KMS-11 (cell line): ENCODE measurements at regions not wholly inside any gene's neighbourhood (a gene's known extent, or its start where the extent isn't known, plus 50 kb on each side); places are given as distances from the start of the nearest gene placed in this dataset.

Source experiments
- H2AFZ ChIP-seq: fragments of 200-600 bp; sonication (generic); 2 replicates; pipeline ENCODE4 v1.6.1; 2016; ENCODE audit warnings: antibody characterized with exemption, mixed run types, low read depth
- H3K27ac ChIP-seq: fragments of 200-600 bp; sonication (generic); 2 replicates; pipeline ENCODE4 v1.6.1; 2016; ENCODE audit warnings: mild to moderate bottlenecking, mixed run types
- H3K27me3 ChIP-seq: fragments of 200-600 bp; sonication (generic); 2 replicates; pipeline ENCODE4 v1.6.1; 2017; ENCODE audit warnings: mild to moderate bottlenecking, low read depth, mixed run types, moderate library complexity; ENCODE audit not compliant: insufficient read depth
- H3K36me3 ChIP-seq: fragments of 200-600 bp; sonication (generic); 2 replicates; pipeline ENCODE4 v1.6.1; 2017; ENCODE audit warnings: mild to moderate bottlenecking, mixed run types; ENCODE audit not compliant: insufficient read depth
- H3K4me1 ChIP-seq: fragments of 200-600 bp; sonication (generic); 2 replicates; pipeline ENCODE4 v1.6.1; 2016; ENCODE audit warnings: mild to moderate bottlenecking, low read depth, mixed run types; ENCODE audit not compliant: poor library complexity, severe bottlenecking
- H3K4me2 ChIP-seq: fragments of 200-600 bp; sonication (generic); 2 replicates; pipeline ENCODE4 v1.7.0; 2016; ENCODE audit warnings: mild to moderate bottlenecking, mixed run types
- H3K4me3 ChIP-seq: fragments of 200-600 bp; sonication (generic); IDR thresholded peaks from 2 replicates; pipeline ENCODE4 v1.6.1; 2017; ENCODE audit warnings: low read depth, low read length, mixed read lengths; ENCODE audit not compliant: insufficient read depth
- H3K79me2 ChIP-seq: fragments of 200-600 bp; sonication (generic); 2 replicates; pipeline ENCODE4 v1.6.1; 2016; ENCODE audit warnings: low read depth, mixed run types; ENCODE audit not compliant: insufficient read depth
- H3K9ac ChIP-seq: fragments of 200-600 bp; sonication (generic); 2 replicates; pipeline ENCODE4 v1.6.1; 2016; ENCODE audit warnings: mild to moderate bottlenecking, mixed run types
- H4K20me1 ChIP-seq: fragments of 200-600 bp; sonication (generic); 2 replicates; pipeline ENCODE4 v1.6.1; 2016; ENCODE audit warnings: mild to moderate bottlenecking, mixed run types; ENCODE audit not compliant: insufficient read depth
- CTCF ChIP-seq: fragments of 200-600 bp; sonication (generic); conservative IDR thresholded peaks from 2 replicates; pipeline ENCODE4 v1.6.1; 2017; ENCODE audit warnings: low read depth, mild to moderate bottlenecking, antibody characterized with exemption, low read length, moderate library complexity, mixed read lengths

DNA sequence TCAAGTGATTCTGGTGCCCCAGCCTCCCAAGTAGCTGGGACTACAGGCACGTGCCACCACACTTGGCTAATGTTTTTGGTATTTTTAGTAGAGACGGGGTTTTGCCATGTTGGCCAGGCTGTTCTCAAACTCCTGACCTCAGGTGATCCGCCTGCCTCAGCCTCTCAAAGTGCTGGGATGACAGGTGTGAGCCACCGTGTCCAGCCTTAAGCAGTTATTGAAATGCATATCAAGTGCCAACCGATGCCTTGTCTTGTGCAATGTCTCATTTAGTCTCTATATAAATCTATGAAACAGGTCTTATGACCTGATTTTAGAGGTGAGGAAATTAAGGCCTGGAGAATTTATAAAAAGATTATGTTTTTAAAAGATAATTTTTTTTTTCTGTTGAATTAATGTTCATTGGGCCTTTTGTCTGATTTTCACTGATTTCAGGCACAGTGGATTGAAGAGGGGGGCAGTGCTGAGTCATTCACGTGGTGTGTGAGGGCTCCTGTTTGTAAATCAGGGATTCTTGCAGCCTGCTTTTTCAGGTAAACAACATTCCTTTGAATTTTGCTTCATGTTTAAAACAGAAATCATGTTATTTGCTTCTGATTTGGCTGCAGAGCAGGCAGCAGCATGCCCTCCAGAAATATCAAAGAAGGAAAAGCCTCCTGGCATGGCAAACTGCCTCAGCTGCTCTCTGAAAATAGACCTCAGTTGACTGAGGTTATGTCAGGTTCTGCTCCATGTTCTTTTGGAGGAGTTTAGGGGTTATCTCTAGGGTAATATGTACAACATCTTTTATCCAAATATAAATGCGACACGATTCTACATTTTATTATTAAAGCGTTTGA is 407.0 kb upstream of the RGMA start:
- no peaks in the 10 kb centered on the region for H4K20me1 ChIP-seq
- H3K27me3 ChIP-seq = no peaks in the 10 kb centered on the region
- no peak overlapping the region for H3K4me2 ChIP-seq
- H3K79me2 ChIP-seq = no peaks in the 10 kb centered on the region
- H2AFZ ChIP-seq = no peak overlapping the region
- H3K27ac ChIP-seq = no peak overlapping the region
- no peak for TF ChIP-seq CTCF
- H3K4me3 ChIP-seq = no peak overlapping the region
- H3K4me1 ChIP-seq = no peaks in the 10 kb centered on the region
- no peaks in the 10 kb centered on the region for H3K36me3 ChIP-seq
- no peak overlapping the region for H3K9ac ChIP-seq

DNA sequence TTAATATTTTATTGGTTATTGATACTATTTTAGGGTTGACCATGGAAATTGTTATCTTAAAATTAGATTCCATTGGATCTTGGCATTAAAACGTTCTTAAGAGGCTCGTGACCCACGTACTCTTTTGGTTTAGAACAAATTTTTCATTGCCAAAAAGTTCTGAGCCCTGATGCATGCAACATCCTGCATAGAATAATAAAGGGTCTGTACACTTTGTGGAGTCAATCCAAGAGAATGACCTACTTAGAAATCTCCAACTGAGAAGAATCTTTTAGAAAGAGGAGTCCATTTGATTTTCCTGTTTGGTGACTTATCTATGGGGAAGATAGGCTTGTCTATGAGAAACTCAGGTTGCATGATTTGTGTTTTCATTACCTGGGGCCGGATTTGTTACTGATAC is 404.2 kb upstream of the RGMA start:
- no peaks in the 10 kb centered on the region for H3K79me2 ChIP-seq
- no peaks in the 10 kb centered on the region for H3K4me1 ChIP-seq
- no peak for TF ChIP-seq CTCF
- H4K20me1 ChIP-seq = no peaks in the 10 kb centered on the region
- no peak overlapping the region for H3K4me2 ChIP-seq
- H2AFZ ChIP-seq = no peak overlapping the region
- H3K36me3 ChIP-seq = no peaks in the 10 kb centered on the region
- H3K4me3 ChIP-seq = no peak overlapping the region
- no peaks in the 10 kb centered on the region for H3K27me3 ChIP-seq
- H3K9ac ChIP-seq = no peak overlapping the region
- no peak overlapping the region for H3K27ac ChIP-seq

- no peaks in the 10 kb centered on the region for H3K4me1 ChIP-seq
- no peak for TF ChIP-seq CTCF
- no peak overlapping the region for H3K27ac ChIP-seq
- H3K4me3 ChIP-seq = no peak overlapping the region
- H4K20me1 ChIP-seq = no peaks in the 10 kb centered on the region
- no peaks in the 10 kb centered on the region for H3K79me2 ChIP-seq
- H2AFZ ChIP-seq = no peak overlapping the region
- H3K4me2 ChIP-seq = no peak overlapping the region
- H3K27me3 ChIP-seq = no peaks in the 10 kb centered on the region
- H3K36me3 ChIP-seq = no peaks in the 10 kb centered on the region
- H3K9ac ChIP-seq = no peak overlapping the region
These were observed 402.3 kb upstream of the RGMA start for GRCh38 chr15:93491291-93491690.

- H3K36me3 ChIP-seq = no peaks in the 10 kb centered on the region
- no peak overlapping the region for H3K27ac ChIP-seq
- H3K4me3 ChIP-seq = no peak overlapping the region
- H3K4me2 ChIP-seq = no peak overlapping the region
- H3K4me1 ChIP-seq = no peaks in the 10 kb centered on the region
- no peaks in the 10 kb centered on the region for H3K79me2 ChIP-seq
- no peaks in the 10 kb centered on the region for H4K20me1 ChIP-seq
- no peak overlapping the region for H3K9ac ChIP-seq
- no peak overlapping the region for H2AFZ ChIP-seq
- no peak for TF ChIP-seq CTCF
- H3K27me3 ChIP-seq = no peaks in the 10 kb centered on the region
These were observed 399.3 kb upstream of the RGMA start for GRCh38 chr15:93488296-93488713.
